GM19463 (cell line): ENCODE measurements at regions not wholly inside any gene's neighbourhood (a gene's known extent, or its start where the extent isn't known, plus 50 kb on each side); places are given as distances from the start of the nearest gene placed in this dataset.
"Not testable (repeated sequence)": the region's sequence is repeated elsewhere in the genome, so short reads cannot be mapped to it uniquely, and the experiment has no call there.

Experiments used
- ATAC-seq: cut with Tn5 transposase; IDR thresholded peaks from one replicate; pipeline ENCODE4 v1.9.1; 2021; ENCODE audit warnings: mild to moderate bottlenecking, moderate library complexity; ENCODE audit not compliant: unreplicated experiment

GRCh38 chr2:221999717-222000116, 299.1 kb downstream of the PAX3 start:
- ATAC-seq: no peak

DNA sequence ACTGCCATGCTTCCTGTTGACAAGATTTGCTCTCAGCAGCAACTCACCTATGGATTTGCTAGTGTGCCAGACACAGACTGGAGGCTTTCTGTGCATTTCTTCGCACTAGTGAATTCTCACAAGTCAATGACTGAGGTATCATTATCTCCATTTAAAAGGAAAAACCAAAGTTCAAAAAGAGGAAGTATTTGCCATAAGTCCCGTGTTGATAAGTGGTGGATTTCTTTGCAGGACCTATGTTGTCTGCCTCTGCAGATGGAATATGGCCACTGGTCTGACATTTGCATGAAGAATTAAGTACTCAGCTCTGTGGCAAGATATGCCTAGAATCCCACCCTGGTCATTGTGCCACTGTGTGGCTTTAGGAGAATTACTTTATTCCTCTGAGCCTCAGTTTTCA, 299.6 kb downstream of the PAX3 start:
- ATAC-seq: no peak

GRCh38 chr2:221997683-221998082, 301.1 kb downstream of the PAX3 start:
- no peak for ATAC-seq

DNA sequence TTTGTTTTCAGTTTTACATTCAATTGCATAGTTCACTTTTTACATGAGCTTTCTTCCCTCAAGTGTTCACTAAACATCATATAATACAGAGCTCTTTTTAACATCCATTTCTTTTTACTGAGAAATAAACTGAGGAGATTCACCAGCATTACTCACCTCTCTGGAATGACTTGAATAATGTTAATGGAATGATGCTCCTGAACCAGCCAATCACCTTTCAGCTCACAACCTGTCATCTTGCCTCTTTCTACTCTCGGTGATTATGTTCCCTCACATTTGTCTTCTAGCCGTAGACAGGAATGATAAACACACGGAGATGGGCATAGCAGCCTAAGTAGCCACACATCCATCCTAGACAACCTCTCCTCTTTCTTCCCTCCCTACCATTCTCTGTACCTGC, 301.7 kb downstream of the PAX3 start:
- no peak for ATAC-seq

- no peak for ATAC-seq
Observed at GRCh38 chr2:221994926-221995325, 303.9 kb downstream of the PAX3 start.

- not testable (repeated sequence) for ATAC-seq
Observed at GRCh38 chr2:221984376-221984775, 314.4 kb downstream of the PAX3 start.

DNA sequence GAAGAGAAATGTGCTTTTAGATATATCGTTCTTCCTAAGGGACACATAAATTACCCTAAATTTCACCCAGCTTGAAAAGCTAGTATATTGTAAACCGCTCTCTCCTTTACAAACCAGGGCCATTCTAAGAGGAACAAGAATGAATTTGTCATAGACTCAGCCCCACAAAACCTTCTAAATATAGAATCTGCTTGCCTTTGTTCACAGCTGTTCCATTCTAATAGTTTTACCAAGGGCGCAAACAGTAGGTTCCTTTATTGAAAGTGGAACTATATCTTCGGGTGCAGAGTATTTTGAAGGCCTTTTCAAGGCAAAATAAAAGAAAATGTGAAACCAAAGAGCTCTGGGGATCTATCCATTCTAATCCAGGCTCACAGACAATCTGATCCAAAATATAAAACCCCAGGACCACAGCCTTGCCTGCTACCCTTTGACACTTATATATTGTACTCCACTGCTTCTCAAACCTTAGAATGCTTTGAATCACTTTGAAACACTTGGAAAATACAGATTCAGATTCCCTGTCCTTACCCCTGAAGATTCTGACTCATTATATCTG, 316.8 kb downstream of the PAX3 start:
- ATAC-seq: no peak

GRCh38 chr2:221975151-221975550, 323.6 kb downstream of the PAX3 start:
- no peak for ATAC-seq

- ATAC-seq: no peak
Observed at GRCh38 chr2:221973902-221974301, 324.9 kb downstream of the PAX3 start.

DNA sequence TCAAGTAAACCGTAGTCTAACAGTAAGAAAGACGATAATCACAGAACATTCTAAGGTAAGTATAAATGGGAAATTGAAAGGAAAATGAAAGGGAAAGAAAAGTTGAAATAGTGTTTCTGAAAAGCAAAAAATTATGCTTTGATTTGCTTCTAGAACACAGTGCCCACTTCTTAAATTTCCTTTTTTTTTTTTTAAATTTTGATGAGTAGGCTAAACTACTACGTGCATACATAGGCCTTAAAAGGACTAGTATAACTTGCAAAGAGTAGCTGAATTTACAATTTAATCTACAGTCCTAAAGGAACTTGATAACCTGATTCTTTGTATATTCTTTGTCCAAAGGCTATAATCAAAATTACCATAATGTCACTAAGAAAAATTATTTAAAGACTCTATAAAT, 325.3 kb downstream of the PAX3 start:
- ATAC-seq: no peak

- no peak for ATAC-seq
Observed at GRCh38 chr2:221972813-221973478, 325.9 kb downstream of the PAX3 start.

GRCh38 chr2:221970389-221970788, 328.4 kb downstream of the PAX3 start:
- no peak for ATAC-seq

DNA sequence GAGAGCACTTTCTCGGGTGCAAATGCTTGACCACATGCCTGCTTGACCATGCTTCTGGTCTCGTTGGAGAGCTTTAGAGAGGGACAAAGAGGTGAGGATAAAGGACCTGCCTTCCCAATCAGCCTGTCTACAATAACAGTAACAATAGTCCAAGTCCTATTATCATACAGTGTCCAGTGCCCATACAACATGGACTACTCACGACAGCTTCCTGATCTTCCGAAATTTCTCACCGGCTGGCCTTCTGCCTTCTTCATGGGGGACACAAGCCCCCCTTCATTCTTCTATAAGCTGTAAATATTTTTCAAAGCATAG, 329.0 kb downstream of the PAX3 start:
- ATAC-seq: no peak

DNA sequence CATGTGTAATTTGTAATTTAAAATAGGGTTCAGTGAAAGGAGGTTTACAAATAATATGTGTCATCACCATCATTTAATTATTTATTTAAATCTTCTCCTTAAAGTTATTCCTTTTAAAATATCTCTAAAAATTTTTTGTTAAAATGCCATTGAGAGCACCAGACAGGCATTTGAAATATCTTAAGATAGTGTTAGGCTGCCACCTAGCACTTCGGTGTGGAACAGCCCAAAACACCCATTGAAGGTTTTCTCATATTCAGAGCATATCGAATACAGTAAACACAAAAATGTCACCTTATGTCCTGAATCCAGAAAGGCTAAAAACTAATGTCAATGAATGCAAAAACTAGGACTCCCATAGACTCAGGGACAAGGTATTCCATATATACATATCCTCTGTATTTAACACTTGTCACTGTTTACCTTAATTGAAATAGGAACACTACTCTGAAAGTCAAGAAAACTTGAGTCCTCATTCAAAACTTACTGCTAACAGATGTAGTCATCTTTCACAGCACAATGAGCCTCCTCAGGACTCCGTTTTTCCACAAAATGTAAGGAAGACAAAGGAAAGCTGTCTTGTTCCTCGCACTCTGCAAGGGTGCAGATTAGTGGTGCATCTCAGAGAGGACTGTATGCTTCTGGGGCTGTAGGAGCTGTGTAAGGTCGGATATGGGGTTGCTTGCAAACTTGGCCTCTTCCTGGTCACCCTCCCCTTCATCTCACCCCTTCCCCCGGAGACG, 329.5 kb downstream of the PAX3 start:
- ATAC-seq: no peak

DNA sequence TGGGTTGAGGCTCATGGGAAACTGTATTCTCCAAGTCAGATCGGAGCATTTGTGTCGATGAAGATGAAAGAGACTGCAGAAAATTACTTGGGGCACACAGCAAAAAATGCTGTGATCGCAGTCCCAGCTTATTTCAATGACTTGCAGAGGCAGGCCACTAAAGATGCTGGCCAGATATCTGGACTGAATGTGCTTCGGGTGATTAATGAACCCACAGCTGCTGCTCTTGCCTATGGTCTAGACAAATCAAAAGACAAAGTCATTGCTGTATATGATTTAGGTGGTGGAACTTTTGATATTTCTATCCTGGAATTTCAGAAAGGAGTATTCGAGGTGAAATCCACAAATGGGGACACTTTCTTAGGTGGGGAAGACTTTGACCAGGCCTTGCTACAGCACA, 336.6 kb downstream of the PAX3 start:
- ATAC-seq: no peak

DNA sequence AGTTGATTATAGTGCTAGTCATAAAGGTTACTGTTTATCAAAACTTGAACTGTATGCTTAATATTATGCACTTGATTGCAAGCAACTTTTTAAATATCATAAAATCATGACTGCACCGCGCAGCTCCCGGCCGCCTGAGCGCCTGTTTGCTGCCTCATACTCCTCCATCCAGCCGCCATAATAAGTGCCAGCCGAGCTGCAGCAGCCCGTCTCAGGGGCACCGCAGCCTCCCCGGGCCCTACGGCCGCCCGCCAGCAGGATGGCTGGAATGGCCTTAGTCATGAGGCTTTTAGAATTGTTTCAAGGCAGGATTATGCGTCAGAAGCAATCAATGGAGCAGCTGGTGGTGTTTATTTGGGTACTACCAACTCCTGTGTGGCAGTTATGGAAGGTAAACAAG, 337.2 kb downstream of the PAX3 start:
- no peak for ATAC-seq

DNA sequence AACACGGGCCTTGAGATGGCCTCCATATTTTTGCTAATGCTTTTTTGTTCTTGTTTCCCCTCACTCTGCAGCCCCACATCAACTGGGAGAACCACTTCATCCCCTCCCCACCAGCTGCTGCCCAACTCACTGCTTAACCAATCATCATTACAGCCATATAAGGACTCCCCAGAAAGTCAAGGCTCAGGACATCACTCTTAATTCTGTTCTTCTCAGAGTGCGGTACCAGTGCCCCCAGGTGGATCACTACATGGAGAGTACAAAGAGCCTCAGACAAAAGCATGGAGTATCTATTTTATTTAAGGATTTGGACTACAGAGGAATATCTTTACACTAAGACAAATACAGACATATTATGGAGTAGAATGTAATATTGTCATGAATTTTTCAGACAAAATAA, 340.6 kb downstream of the PAX3 start:
- no peak for ATAC-seq

DNA sequence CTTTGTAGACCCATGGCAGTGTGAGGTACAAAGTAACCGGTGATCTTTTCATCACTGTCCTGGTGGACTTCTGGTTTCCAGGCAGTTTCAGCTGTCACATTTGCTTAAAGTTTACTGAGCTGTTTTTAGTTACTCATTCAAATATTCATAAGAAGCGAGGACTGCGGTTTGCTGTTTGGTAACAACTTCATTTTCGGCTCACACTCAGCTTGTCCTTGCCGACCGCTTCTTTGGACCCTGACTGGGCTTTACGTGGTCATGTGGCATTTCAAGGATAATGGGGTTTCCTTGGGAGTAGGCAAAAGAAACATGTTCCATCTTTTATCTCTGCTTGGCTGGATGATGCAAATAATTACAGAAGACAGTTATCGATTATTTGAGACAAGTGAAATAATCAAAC, 350.7 kb downstream of the PAX3 start:
- no peak for ATAC-seq

GRCh38 chr2:221944452-221944851, 354.3 kb downstream of the PAX3 start:
- ATAC-seq: not testable (repeated sequence)

DNA sequence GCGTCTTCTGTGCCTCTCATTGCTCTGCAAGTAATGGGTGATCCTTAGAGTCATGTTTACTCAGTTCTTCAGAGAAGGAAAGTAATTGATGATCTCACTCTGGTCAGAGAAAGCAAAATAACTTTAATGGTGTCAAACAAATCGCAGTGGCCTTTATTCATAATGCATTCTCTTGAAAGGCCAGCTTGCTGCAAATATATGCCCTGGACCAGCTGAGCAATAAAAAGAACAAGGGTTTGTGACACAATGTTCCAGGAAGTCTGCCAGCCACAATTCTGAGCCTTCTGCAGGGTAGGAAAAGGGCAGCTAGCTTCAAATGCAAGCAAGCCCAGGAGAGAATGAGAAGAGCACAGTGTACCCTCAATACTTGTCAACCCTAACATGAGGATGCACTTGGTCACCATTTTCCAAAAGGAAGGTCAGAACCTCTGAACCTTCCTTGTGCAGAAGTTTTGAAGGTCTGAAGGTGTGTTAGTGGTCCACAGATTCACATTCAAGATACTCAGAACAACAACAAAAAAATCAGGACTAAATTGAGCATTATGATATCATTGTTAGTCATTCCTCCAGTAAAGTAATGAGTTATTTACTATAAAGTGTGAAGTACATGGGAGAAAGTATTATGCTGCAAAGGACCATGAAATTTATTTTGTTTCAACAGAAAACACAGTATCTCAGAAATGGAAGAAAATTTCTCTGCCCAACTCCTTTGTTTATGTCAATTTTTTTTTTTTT, 355.6 kb downstream of the PAX3 start:
- no peak for ATAC-seq

DNA sequence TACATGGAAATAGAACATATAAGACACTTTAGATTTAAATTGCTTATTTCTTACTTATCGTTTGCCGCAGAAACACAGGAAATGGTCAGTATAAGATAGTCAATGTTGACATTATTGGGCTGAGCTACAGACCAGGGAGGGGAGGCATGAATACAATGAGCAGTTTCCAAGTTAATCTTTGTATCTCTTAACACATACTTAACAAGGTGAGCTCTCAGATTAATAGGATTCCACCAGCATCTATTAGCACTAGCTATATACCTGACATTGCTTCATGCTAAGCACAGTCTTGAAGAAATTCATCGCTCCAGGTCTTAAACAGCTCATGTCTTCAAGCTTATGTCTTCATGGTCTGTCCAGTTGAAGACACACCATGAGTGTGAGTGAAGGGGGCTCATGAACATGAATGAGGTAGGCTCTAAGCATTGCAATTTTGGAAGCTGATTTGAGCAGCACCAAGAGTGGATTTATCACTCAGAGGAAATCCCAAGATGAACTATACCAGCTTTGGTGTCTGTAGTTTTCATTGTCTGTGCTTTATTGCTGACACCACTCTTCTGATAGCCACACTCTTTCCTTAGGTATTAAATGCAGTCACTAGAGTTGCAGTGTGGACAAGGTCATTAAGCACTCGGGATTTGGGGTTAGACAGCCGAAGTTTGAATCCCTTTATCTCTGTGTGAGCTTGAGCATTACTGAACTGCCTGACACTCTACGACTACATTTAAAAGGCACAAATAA, 359.3 kb upstream of the EPHA4 start:
- ATAC-seq: no peak
